GM19397 (cell line): ENCODE measurements at regions not wholly inside any gene's neighbourhood (a gene's known extent, or its start where the extent isn't known, plus 50 kb on each side); places are given as distances from the start of the nearest gene placed in this dataset.
"Not testable (repeated sequence)": the region's sequence is repeated elsewhere in the genome, so short reads cannot be mapped to it uniquely, and the experiment has no call there.

Experiments used
- ATAC-seq: cut with Tn5 transposase; IDR thresholded peaks from one replicate; pipeline ENCODE4 v1.9.1; 2021; ENCODE audit warnings: mild to moderate bottlenecking, moderate library complexity; ENCODE audit not compliant: unreplicated experiment

DNA sequence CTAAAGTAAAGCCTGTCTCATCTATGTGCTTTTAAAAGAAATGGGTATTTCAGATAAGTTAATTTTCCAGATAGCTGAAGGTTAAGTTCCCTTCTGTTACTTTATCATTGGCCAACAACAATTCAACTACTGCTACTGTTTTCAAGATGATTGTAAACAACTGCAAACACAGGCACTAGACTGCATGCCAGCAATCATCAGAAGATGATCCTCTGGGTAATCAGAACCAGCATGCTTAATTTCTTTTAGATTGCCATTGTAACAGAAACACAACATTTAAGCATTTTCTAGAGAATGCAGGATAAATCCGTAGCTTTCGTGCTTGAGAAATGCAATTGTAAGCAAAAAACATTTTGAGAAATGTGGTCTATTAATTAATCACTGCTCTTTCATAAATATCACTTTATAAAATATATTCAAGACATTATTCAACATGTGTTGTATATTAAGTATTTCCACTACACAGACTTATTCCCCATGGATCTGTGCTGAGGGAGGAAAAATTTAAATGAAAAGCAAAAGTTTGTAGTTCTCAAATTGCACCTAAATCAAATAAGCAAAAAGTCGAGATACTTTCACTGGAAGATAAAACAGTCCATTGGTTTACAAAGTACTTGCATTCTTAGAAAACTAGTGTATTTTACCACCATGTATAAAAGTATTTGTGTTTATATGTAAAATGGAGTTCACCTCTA, 133.7 kb downstream of the ATL2 start:
- no peak for ATAC-seq

- no peak for ATAC-seq
Observed at GRCh38 chr2:38239452-38239851, 137.6 kb downstream of the ATL2 start.

DNA sequence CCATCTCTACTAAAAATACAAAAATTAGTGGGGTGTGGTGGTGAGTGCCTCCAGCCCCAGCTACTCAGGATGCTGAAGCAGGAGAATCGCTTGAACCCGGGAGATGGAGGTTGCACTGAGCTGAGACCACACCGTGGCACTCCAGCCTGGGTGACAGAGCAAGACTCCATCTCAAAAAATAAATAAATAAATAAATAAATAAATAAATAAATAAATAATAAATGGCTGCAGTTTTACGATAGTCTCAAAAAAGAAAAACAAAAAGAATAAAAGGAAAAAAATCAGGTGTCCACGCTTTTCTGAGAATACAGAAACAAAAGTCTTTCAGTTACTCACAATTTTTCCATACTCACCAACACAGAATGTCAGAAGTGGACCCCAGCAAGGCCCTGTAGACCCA, 138.4 kb downstream of the ATL2 start:
- not testable (repeated sequence) for ATAC-seq

- ATAC-seq = no peak
Observed at GRCh38 chr2:38237311-38237710, 139.8 kb downstream of the ATL2 start.

- no peak for ATAC-seq
Observed at GRCh38 chr2:38233231-38233983, 143.7 kb downstream of the ATL2 start.

DNA sequence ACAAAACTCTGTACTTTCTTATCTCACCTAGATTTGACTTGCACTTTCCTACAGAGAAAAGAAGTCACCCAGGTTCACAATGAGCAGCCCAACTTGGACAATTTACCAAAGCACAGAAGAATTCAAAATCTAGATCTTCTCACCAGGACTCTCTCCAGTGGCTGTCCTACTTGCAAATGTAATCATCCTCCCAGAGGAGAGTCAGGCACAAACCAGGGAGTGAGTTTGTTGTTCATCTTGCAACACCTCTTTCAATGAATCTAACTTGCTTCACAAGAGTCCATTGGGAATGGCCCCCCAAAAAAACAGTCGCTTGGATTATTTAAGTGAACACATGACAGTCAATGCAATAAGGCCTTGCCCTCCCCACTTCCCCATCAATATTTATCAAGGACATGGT, 144.6 kb downstream of the ATL2 start:
- ATAC-seq = no peak

DNA sequence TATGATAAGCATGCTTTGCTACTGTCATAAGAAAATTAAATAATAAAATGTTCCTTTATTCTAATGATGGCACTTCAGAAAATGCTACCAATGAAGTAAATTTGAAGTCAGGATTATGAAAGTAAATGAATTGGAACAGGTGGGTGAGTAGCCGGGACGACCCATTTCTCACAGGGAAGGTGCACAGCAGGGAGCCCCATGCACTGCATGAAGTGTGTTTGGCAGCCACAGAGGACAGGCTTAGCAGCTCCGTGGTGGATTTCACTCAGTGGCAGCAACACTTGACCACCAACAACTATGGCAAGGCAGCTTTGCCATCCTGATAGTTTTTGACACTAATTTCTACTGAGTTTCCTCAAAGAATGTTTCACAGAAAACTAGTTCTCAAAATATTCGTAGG, 146.3 kb downstream of the ATL2 start:
- ATAC-seq = no peak

- ATAC-seq = no peak
Observed at GRCh38 chr2:38228753-38229152, 148.3 kb downstream of the ATL2 start.

DNA sequence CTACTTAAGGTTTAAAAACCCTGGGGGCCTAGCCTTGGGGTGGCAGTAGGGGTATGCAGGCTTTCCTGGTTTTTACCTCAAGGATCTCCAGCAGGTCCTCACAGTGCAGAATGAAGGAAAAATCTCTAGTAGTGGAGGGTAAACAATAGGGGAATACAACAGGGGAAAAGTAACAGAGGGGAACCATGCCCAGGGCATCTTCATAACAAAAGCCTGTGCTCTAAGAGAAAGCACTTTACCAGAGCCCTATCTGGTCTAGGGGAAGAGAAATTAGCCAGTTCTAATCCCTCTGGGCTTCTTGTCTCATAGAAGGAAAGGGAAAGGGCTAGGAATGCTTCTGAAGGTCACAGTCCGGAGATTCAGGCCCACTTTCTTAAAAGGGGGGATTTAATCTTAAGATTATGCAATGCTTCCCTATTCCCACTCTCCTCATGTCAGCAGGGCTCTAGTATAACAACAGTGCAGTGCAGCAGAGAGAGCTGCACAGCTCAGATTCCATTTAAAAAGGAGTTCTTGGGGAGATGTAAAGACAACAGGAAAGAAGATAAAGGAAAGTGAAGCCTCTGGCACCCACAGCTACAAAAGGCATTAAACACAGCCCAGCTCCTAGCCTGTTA, 149.0 kb upstream of the CYP1B1 start:
- ATAC-seq = no peak

- no peak for ATAC-seq
Observed at GRCh38 chr2:38224181-38224580, 148.2 kb upstream of the CYP1B1 start.

DNA sequence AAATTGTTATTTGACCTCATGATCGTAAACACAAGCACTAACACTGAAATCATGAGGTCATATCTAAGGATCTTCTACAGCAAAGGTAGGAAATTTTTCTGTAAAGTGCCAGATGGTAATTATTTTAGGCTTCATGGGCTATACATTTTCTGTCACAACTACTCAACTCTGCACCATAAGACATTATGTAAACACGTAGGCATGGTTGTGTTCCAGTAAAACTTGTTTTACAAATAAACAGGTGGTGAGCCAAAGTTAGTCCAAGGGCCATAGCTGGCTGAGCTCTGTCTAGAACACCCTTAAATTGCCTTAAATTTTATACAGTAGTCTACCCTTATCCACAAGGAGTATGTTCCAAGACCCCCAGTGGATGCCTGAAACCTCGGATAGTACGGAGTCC, 147.3 kb upstream of the CYP1B1 start:
- no peak for ATAC-seq

GRCh38 chr2:38220164-38220563, 144.2 kb upstream of the CYP1B1 start:
- ATAC-seq = no peak

DNA sequence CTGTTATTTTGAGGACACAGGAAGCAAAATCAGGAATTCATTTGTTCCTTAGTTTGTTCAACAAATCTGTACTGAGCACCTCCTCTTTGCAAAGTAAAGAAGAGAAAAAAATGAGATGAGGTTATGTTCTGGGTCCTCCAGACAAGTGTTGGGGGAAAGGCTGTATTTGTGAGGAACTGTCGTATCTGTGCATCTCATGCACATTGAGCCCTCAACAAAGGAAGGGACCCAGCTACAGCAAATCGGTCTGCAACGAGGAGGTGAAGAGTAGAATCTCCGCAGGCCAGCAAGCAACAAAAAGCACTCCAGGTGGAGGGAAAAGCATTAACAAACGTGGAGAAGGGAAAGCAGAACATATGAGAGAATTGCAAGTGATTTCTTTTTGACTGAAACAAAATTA, 143.0 kb upstream of the CYP1B1 start:
- ATAC-seq = no peak

- ATAC-seq = no peak
Observed at GRCh38 chr2:38218591-38218991, 142.6 kb upstream of the CYP1B1 start.

DNA sequence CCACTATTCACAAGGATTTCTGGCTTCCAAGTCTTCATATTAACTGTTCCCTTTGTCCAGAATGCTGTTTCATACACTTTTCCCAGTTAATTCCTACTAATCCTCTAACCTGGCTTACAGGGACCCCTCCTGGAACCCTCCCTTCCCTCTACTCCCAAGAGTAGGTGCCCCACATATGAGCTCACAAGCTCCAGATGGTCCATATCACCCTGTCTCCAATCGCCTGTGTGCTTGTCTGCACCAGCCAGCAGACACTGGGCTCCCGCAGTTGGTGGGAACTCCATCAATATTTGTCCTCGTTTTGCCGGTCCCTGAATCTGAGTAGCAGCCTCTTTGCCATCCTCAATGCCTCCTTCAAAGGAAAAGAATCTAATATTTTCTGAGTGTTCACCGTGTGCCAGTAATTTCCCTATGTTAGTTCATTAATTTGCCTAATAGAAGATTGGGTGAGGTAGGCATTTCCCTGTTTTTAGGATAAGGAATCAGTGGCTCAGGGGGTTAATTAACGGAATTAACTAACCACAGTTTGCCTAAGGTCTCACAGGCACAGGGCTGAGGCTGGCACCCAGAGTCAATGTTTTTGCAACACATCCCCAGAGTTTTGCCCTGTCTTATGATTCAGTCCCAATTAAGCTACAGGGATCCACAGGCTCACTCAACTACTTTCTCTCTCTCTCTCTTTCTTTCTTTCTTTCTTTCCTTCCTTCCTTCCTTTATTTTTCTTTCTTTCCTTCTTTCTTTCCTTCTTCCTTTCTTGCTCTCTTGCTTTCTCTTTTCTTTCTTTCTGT, 141.6 kb upstream of the CYP1B1 start:
- ATAC-seq = no peak

GRCh38 chr2:38216886-38217285, 140.9 kb upstream of the CYP1B1 start:
- no peak for ATAC-seq

DNA sequence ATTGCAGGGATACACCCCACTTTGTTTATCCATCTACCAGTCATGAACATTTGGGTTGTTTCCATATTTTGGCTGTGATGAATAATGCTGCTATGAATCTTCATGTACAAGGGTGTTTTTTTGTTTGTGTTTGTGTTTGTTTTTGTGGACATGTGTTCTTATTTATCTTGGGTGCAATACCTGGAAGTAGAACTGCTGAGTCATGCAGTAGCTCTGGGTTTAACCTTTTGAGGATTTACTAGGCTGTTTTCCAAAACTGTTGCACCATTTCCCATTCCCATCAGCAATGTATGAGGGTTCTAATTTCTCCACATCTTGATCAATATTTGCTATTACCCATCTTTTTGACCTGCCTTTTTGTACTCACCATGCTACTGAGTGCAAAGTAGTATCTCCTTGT, 140.0 kb upstream of the CYP1B1 start:
- ATAC-seq = no peak

GRCh38 chr2:38215522-38215921, 139.6 kb upstream of the CYP1B1 start:
- no peak for ATAC-seq

DNA sequence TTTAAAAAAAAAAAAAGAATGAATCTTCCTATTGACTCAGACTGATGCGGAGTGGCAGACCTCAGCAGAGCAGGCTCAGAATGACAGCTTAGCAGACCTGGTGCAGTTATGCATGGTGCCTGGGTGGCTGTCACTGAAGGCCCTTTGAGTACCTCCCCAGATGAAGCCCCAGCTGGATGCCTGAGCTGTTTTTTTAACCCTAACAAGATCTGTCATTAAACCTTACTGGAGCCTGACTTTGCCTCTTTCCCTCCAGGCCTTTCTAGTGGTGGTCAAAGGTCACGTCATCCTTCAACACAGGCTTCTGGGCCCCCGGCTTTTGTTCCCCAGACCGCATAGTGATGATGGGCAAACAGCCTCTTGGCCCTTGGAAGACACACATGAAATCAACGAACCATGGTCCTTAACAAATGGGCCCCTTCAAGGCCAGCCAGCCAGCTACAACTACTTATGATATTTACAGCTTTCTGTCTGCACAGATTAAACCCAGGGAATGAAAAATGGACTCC, 138.3 kb upstream of the CYP1B1 start:
- ATAC-seq = no peak

DNA sequence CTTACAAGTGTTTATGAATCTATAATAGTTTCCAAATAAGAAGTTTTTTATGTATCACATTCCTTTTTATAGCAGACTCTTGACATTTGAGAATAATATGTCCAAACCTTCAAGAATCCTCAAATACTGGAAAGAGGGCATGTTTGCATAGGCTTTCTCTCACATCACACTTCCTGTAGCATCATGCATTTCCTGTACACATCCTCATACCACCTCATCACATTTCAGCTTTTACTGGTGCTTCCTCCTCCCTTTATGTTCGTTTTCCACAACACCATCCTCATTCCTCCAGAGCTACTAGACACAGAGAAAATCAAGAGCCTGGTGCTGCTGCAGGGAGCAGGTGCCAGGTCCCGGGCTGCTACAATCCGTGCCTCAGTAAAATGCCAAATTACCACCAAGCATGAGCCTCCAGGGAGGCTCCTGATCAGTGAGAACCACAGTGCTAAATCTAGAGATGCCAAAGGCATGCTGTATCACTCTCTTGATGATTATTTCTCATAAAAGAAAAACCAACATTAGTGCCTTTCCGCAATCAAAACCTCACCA, 137.7 kb upstream of the CYP1B1 start:
- ATAC-seq = no peak

DNA sequence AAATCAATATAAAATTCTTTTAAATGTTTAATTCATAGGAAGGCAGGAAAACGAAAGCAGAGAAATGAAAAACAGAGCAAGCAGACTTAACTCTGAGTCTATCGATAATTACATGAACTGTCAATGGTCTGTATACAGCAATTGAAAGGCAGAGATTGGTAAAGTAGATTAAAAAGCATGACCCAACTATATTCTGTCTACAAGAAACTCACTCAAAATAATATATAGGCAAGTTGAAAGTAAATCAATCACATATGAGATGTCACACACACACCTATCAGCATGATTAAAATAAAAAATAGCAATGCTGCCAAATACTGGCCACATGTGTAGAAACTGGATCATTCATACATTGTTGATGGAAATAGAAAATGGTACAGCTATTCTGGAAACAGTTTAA, 136.4 kb upstream of the CYP1B1 start:
- ATAC-seq = no peak
